CD4-positive, alpha-beta T cell treated with Interleukin-17A for 4 hours (primary cell): ENCODE measurements at regions not wholly inside any gene's neighbourhood (a gene's known extent, or its start where the extent isn't known, plus 50 kb on each side); places are given as distances from the start of the nearest gene placed in this dataset.
"Not testable (repeated sequence)": the region's sequence is repeated elsewhere in the genome, so short reads cannot be mapped to it uniquely, and the experiment has no call there.

ENCODE experiments used
- DNase-seq: peaks from one replicate; pipeline ENCODE4 v3.0.0-alpha.2; 2020; ENCODE audit warnings: mixed read lengths

DNA sequence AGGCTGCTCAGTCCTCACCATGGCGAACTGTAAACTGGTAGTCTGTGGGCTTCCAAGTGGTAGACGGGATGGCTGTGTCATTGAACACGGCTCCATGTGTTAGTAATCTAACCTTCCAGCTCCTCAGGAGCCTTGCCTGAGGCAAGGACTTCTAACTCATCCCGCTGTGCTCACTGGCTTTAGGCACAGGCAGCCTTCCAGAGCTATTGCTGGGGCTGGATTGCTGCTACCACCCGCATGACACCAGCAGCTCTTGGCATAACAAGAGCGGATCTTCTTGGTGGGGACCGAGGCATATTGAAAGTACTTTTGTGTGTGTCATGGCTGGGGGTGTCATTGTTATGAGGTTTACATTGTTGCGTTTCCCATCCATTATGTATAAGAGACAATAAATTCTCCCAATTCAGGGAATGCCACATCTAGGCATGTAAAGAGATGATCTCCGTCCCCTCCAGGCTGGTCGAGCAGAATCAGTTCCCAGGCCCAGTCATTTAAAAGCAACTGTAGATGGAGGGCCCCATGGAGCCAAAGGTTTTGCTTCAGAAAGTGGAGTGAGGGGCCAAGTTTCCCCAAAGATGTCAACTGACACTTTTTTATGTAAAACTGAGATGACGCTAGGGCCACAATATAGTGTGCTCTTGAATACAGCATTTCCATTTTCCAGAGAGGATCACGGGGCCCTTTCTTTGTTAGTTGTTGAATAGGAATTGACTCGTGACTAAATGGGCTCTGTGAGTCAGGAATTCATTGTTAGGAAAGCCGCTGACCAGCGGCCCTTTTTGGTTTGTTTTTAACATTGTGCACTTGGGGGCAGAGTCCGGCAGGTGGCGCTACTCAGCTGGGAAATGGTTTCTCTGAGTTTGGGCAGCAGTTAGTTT lies 759.5 kb downstream of the TAF11L14 start:
- peak; percentile 22 for DNase-seq

DNA sequence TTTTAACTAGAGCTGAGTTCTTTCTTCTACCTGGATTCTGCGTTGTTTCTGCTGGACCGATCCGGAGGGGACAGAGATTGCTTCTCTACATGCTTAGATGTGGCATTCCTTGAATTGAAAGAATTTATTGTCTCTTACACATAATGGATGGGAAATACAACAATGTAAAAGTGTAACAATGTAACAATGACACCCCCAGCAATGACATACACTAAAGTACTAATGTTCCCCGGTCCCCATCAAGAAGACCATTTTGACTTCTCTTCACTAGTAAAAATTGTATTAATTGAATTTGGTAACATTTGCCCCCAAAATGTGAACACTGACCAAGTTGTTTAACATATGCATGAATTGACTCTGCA lies 760.2 kb downstream of the TAF11L14 start:
- no peak for DNase-seq

DNA sequence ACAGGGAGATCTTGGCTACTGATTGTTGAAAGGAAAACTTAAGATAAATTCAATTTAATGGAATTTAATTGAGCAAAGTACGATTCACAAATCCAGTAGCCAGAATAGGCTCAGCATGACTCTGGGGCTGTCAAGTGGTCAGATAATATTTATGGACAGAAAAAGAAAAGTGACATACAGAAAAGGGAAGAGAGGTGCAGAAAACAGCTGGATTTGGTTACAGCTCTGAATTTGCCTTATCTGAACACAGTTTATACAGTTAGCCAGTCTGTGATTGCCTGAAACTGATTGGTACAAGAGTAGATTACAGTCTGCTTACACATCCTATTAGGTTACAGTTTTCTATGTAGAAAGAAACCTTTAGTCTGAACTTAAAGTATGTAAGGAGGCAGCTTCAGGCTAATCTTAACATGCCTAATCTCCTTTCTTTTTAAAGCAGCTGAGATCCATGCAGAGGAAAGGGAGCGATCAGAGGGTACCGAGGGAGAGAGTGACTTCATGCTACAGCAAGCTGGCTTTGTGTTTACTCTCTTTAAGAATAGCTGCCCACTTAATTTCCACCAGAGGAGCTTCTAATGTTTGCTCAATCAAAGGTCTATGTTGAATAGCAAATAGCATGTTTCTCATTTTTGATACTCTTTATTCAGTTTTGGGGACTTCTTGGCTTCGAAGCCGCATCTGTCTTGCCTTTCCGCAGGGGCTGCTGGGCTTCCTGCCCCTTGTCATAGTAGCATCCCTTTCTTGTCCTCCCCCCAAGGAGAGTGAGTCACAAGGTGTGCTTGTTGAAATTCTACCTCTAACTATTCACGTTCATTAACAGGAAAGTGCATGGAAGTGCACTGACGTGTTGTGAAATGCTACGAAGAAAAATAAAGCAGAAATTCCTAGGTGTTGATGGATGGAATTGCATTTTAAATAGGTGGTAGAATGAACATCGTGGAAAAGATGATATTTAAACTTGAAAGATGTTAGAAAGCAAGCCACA lies 761.2 kb downstream of the TAF11L14 start:
- DNase-seq, result no peak

DNA sequence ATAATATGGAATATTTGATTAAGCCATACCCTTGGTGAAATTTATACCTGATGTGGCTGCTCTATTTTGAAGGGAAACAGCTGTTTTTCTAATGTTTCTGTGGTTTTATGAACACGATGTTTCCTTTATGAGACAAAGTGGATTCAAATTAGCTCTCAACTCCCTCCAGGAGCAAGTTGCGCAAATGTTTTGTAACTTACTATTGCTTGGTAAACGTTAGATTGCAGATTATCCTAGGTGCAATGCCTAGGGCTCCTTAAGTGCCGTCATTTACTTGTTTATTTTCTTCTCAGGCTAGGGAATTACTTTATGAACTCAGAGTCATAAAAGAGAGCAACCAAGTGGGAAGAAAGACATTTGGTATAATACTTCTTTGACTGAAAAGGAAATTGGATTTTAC lies 763.1 kb downstream of the TAF11L14 start:
- DNase-seq, result no peak

DNA sequence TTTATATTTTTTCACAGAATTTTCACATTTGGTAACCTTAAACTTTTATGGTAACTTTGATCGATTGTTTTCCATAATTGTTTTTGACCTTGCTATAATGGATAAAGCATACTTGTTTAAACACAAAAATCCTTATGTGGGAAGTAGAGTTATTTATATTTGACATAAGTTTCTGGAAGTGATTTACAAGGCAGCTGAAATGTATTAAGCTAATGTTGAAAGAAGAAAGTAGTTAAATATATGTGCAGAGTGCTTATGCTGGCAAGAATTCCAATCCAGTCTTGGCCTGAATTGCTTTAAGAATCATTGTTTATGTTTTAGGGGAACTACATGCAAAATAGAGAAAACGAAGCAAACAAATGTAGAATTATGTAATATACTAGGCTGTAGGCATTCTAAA lies 763.6 kb downstream of the TAF11L14 start:
- DNase-seq, result no peak

DNA sequence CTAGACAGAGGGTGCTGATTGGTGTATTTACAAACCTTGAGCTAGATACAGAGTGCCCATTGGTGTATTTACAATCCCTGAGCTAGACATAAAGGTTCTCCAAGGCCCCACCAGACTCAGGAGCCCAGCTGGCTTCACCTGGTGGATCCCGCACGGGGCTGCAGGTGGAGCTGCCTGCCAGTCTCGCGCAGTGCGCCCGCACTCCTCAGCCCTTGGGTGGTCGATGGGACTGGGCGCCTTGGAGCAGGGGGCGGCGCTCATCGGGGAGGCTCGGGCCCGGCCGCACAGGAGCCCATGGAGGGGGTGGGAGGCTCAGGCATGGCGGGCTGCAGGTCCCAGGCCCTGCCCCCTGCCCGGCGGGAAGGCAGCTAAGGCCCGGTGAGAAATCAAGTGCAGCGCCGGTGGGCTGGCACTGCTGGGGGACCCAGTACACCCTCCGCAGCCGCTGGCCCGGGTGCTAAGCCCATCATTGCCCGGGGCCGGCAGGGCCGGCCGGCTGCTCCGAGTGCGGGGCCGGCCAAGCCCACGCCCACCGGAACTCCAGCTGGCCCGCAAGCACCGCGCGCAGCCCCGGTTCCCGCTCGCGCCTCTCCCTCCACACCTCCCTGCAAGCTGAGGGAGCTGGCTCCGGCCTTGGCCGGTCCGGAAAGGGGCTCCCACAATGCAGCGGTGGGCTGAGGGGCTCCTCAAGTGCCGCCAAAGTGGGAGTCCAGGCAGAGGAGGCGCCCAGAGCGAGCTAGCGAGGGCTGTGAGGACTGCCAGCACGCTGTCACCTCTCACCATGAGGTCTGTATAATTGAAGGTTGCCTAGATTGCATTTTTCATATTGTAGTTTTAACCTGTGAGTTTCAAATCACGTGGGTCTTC lies 765.4 kb downstream of the TAF11L14 start:
- DNase-seq, result not testable (repeated sequence)

DNA sequence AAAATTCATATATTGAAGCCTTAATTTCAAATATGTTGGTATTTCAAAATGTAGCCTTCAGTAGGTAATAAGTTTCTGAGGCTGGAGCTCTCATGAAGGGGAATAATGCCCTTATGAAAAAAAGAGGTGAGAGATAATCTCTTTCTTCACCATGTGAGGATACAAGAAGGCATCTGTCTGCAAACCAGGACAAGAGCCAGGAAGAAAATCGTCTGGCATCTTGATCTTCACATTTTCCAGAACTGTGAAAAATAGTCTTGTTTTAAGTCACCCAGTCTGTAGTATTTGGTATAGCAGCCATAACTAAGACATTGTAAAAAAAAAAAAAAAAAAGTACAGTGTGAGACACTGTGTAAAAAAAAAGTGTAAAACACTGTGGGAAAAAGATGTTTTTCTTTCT lies 768.9 kb downstream of the TAF11L14 start:
- DNase-seq, result no peak

DNA sequence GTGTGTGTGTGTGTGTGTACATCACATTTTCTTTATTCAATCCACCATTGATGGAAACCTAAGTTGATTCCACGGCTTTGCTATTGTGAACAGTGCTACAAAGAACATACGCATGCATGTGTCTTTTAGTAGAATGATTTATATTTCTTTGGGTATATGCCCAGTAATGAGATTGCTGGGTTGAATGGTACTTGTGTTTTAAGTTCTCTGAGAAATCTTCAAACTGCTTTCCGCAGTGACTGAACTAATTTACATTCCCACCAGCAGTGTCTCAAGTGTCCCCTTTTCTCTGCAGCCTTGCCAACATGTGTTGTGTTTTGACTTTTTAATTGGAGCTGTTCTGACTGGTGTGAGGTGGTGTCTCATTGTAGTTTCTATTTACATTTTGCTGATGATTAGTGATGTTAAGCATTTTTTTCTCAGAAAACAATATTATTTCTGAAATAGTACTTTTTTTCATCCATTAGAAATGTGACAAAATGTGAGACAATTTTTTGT lies 769.7 kb downstream of the TAF11L14 start:
- no peak for DNase-seq

DNA sequence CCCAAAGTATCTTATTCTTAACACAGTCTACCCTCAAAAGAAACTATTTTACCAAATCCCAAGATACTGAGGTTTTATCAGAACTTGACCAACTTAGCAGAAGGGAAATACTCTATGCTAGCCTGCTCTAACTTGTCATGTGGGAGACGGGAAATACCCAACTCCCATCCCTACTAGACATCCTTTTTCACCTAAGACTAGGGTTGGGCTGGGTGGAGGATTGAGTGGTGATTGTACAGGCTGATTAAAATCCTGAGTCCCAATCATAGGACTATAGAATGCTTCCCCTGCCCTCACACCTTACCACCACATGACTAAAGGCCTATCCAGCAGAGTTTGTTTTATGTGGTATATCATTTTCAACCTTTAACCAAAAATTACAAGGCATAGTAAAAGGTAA lies 786.5 kb downstream of the TAF11L14 start:
- no peak for DNase-seq

DNA sequence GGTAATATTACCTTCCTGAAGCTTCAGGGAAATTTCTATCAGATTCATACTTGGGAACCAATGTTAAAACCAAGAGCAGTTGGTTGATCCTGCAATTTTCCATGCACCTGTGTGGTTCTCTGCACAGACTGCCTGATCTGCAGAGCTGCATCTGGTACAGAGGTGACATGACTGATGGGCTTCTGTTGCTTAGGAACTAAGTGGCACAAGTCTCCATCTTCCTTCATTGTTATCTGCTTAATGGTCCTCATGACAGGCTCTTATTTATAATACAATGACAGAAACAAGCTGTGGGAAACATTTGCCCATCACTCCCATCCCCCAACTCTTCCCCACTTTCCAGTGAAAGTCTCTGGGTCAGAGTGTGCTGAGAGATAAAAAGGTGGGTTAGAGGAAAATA lies 799.1 kb downstream of the TAF11L14 start:
- no peak for DNase-seq

DNA sequence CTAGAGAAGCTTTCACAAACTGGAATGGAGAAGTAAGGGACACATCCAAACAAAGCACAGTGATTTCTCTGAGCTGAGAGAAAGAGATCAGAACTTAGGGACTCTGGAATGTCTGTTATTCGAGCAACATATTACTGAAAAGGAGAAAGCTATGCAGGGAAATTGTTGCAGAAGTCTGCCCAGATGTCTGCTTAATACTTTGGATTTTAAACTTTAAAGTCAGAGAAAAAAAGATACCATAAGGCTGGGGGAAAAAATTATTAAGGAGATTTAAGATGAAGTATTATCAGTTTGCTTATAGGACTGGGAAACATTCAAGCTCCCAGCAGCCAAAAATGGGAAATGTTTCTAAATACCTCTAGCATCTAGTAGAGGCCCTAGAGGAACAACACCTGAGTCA lies 803.9 kb downstream of the TAF11L14 start:
- DNase-seq, result no peak

DNA sequence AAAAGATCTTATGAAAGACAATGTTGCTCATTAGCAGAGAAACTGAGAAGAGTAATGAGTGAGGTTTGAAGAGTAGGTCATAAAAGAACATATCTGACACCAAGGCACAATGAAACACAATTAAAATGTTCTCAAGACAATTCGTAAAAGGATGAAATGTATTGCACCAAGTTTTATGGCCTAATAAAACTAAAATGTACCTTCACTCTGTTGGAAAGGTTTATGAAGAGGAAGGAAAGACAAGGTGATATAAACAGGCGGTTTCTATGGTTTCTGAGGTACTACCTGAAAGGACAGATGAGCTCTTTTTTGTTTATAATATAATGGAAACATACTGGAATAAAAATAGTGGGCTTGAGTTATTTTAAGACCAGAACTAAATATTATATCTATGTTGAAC lies 821.3 kb downstream of the TAF11L14 start:
- DNase-seq, result no peak

DNA sequence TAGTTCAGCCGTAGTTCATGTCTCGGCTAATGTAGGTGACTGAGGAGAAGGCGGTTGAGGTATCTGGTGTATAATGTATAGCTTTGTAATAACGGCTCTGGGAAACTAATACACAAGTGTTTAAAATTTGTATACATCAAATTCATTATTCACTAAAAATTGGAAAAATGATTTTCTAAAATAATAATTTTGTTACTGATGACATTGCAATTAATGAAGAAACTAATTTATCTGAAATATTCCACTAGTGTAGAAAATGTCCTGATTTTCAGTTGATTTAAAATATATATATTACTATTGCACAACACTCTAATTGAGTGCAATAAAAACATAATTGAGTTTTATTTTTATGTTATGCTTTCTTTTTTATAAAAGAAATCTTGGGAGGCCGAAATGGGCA lies 823.0 kb downstream of the TAF11L14 start:
- DNase-seq, result no peak

DNA sequence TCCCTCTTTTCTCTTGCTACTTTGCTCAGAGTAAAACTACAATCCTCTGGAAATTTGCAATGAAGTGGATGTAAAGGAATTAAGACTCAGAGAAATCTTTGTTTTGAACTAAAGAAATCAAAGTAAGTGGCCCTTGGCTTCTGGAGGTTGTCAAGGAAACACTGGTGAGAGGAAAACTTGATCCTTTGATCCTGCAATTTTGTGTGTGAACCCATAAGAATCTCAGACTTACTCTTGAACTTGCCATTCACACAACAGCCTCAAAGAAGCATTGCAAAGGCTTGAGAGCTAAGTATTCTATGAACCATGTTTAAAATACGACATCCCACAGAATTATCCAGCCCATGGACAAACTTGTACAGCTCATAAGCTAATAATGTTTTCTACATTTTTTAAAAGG lies 827.5 kb downstream of the TAF11L14 start:
- DNase-seq, result no peak

DNA sequence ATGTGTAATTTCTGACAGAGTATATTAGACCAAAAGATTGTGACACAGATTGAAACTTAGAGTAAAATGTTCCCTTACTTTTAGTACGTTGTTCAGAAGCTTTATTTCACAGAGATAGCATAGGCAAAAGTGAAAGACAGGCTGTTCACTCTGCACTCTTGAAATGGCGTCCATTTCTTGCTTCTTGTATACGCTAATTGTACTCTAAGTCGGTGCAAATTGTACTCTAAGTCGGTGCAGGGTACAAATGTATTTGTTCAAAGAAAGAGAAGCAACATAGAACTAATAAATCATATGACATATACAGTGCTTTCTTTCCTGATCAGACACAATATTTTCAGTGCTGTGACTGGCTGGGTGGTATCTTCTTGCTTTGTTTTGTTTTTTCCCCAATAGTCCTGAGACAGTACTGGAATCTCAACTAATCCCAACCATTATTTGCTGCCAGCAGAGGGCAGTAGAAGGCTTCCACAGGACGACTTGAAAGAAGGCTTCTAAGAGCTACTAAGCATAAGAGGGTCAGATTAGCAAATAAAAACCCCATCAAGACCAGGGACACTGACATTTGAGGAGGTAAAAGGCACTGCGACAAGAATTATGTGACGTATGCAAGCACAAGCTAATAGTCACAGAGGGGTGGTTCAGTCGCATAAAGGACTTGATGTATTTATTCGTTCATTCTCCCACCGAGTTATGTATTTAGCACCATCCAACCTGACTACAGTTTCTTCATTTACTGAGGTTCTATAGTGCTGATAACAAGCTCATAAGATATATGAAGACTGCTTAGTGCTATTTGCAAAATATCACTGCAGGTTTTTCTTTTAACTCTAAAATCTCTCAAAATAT lies 831.8 kb downstream of the TAF11L14 start:
- no peak for DNase-seq

DNA sequence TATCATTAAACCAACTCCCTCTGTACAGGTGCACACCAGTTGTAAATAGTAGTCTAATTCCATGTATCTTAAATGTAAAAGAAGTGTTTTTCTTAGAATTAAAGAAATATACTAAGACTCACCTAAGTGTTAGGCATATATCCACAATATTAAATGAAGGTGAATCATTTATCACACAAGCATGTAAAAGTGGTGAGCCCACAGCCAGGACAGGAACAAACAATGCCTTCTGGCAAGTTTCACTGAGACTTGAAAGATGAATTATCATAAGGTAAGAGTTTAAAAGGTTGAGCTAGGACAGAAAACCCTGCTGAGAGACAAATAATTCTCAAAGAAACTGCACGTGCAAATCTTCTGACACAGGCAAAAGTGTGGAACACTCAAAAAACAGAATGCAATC lies 832.5 kb downstream of the TAF11L14 start:
- no peak for DNase-seq

DNA sequence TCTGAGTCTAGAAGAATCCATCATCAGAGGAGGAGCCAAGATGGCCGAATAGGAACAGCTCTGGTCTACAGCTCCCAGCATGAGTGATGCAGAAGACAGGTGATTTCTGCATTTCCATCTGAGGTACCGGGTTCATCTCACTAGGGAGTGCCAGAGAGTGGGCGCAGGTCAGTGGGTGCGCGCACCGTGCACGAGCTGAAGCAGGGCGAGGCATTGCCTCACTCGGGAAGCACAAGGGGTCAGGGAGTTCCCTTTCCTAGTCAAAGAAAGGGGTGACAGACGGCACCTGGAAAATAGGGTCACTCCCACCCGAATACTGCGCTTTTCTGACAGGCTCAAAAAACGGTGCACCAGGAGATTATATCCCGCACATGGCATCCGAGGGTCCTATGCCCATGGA lies 837.5 kb downstream of the TAF11L14 start:
- DNase-seq, result not testable (repeated sequence)

DNA sequence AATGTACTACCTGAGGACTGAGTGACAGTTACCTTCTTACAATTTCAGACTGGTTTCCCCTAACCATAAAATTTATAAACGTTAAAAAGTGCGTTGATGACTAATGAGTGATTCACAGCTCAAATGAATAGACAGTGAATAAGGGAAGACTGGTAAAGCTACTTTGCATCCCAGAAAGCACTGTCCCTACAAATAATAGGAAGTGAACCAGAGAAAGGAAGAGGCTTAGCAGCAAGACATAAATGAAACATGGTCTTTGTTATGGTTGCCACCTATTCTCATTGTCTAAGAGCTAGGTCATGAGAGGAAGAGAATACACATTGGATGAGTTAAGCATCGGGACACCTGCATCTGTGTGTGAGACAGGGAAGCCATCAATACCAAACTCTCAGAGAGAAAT lies 849.2 kb downstream of the TAF11L14 start:
- no peak for DNase-seq

DNA sequence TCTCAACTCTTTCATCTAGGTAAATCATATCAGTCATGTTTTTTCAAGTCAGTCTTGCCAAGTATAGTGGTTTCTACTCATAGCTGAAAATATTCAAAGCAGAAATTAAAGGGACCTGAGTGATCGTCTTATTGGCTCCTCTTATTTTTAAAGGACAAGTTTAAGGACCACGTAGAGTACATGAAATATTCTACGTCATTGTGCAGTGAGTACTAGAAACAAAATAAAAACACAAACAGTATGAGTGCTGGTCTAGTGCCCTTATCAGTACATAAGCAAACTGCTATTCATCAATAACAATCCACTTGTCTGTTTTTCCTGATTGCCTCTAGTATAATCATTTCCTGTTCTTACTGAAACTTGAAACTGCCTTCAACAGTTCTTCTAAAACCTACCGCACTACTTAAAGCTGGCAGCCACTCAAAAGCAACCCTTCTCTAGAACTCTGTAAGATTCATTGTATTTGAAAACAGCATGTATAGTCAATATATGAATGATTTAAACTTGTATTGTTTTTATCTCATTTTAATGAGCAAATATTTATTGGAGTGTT lies 853.7 kb downstream of the TAF11L14 start:
- no peak for DNase-seq

DNA sequence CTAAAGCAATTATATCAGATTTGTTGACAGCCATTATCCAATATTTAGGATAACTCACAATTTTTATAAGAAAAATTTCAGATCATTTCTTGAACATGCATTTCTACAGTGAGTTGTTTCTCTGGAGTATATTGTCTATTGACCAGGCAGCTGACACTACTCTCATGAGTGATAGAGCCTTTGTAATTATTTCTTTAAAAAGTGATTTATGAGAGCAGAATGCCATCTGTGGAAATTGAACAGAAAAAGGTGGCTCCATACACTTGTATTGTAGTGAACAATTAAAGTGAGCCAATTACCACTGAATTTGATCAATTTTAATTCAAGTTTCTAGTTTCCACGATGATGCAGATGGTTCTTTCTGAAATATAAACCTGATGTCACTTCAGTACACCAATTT lies 855.4 kb downstream of the TAF11L14 start:
- DNase-seq, result no peak

DNA sequence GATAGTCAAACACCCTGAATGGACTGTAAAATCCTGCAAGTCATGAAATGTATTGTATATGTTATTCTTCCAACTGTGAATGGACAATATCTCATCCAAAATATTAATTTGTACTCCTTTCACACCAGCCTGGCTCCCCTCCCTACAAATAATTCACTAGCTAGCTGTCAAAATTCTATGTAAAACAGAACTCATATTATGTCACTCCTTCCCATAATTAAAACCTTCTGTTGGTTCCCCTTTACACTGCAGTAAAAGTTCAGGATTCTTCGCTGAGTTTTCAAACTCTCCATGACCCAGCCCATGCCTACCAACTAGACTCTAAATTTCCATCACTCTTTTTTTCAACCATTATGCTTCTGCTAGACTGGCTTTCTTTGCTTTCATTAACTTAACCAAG lies 857.1 kb downstream of the TAF11L14 start:
- DNase-seq, result no peak
